Glutamatergic neuron (in vitro differentiated cells): ENCODE measurements at regions not wholly inside any gene's neighbourhood (a gene's known extent, or its start where the extent isn't known, plus 50 kb on each side); places are given as distances from the start of the nearest gene placed in this dataset.

Experiments used
- DNase-seq: peaks from one replicate; pipeline ENCODE4 v3.0.0; 2022
- H3K27ac Mint-ChIP-seq: one replicate; pipeline ENCODE4 v1.8.0; 2020; ENCODE audit warnings: mild to moderate bottlenecking, mixed read lengths, inconsistent platforms; ENCODE audit not compliant: unreplicated experiment
- H3K27me3 Mint-ChIP-seq: one replicate; pipeline ENCODE4 v1.8.0; 2020; ENCODE audit warnings: mild to moderate bottlenecking, moderate library complexity, mixed read lengths, inconsistent platforms; ENCODE audit not compliant: unreplicated experiment
- H3K36me3 Mint-ChIP-seq: one replicate; pipeline ENCODE4 v1.8.0; 2020; ENCODE audit warnings: mild to moderate bottlenecking, mixed read lengths, inconsistent platforms; ENCODE audit not compliant: unreplicated experiment
- H3K4me1 Mint-ChIP-seq: one replicate; pipeline ENCODE4 v1.8.0; 2020; ENCODE audit warnings: mild to moderate bottlenecking, low read depth, mixed read lengths, inconsistent platforms; ENCODE audit not compliant: unreplicated experiment
- H3K4me3 Mint-ChIP-seq: one replicate; pipeline ENCODE4 v1.8.0; 2020; ENCODE audit warnings: mild to moderate bottlenecking, mixed read lengths, inconsistent platforms; ENCODE audit not compliant: unreplicated experiment
- H3K9me3 Mint-ChIP-seq: one replicate; pipeline ENCODE4 v1.8.0; 2020; ENCODE audit warnings: mild to moderate bottlenecking, moderate library complexity, mixed read lengths, inconsistent platforms; ENCODE audit not compliant: unreplicated experiment
- CTCF ChIP-seq: fragments of 200-600 bp; sonication (generic); IDR thresholded peaks from one replicate; pipeline ENCODE4 v1.5.0; 2021; ENCODE audit not compliant: partially characterized antibody, unreplicated experiment

DNA sequence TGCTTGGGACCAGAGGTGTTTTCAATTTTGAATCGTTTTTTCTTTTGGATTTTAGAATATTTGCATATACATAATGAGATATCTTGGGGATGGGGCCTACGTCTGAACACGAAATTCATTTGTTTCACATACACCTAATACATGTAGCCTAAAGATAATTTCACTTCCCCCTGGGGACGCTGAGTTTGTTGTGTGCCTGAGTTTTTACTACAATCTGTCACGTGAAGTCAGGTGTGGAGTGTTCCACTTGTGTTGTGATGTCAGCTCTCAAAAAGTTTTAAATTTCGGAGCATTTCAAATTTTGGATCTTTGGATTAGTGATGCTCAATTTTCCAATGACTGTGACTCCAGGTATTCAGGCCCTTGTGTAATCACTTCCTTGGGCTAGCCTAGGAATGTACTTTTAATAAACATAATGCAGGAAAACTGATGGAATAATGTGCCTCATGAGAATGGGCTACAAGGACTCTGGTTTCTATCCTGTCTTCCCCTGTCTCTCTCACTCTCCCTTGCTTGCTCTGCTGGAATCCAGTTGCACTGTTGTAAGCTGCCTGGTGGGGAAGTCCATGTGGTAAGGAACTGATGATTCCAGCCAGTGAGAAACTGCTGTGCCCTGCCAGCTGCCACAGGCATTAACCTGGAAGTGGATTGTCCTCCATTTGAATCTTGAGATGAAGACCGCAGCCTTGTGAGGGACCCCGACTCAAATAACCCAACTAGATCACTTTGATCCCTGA is 403.8 kb downstream of the SHISA9 start:
- Mint-ChIP-seq H3K4me3 (no peak overlapping the region), H3K9me3 (no peaks in the 10 kb centered on the region), H3K36me3 (no peaks in the 10 kb centered on the region), H3K4me1 (no peaks in the 10 kb centered on the region), H3K27ac (no peak overlapping the region), H3K27me3 (no peaks in the 10 kb centered on the region)
- DNase-seq: no peak
- TF ChIP-seq CTCF: no peak

GRCh38 chr16:13306161-13306995 is 405.0 kb downstream of the SHISA9 start:
- no peak for TF ChIP-seq CTCF
- H3K36me3 Mint-ChIP-seq: no peaks in the 10 kb centered on the region
- H3K9me3 Mint-ChIP-seq: no peaks in the 10 kb centered on the region
- no peaks in the 10 kb centered on the region for H3K27me3 Mint-ChIP-seq
- DNase-seq: no peak
- H3K4me3 Mint-ChIP-seq: no peak overlapping the region
- no peaks in the 10 kb centered on the region for H3K4me1 Mint-ChIP-seq
- no peak overlapping the region for H3K27ac Mint-ChIP-seq

DNA sequence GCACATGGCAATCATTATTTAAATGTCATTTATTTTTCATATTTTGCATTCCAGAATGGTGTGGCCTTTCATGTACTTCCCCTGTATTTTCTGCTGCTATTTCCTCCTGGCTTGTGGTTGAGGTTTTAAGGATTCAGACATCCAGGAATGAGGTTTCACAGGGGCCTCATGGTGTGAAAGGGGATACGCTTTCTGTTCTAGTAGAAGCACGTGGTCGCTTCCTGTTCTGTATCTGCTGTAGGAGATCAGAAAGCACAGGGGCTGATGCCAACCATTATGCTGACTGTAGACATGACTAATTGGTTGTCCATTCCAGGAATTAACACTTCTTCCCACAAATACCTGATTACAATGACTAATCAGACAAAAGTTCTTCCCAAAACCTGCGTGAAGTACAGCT is 405.9 kb downstream of the SHISA9 start:
- no peak for TF ChIP-seq CTCF
- no peak for DNase-seq
- H3K27ac Mint-ChIP-seq: no peak overlapping the region
- no peak overlapping the region for H3K4me3 Mint-ChIP-seq
- H3K9me3 Mint-ChIP-seq: no peaks in the 10 kb centered on the region
- no peaks in the 10 kb centered on the region for H3K36me3 Mint-ChIP-seq
- no peaks in the 10 kb centered on the region for H3K27me3 Mint-ChIP-seq
- no peaks in the 10 kb centered on the region for H3K4me1 Mint-ChIP-seq

- no peak for DNase-seq
- H3K27ac Mint-ChIP-seq: no peak overlapping the region
- TF ChIP-seq CTCF: no peak
- H3K4me1 Mint-ChIP-seq: no peaks in the 10 kb centered on the region
- no peaks in the 10 kb centered on the region for H3K9me3 Mint-ChIP-seq
- no peak overlapping the region for H3K4me3 Mint-ChIP-seq
- H3K27me3 Mint-ChIP-seq: no peaks in the 10 kb centered on the region
- no peaks in the 10 kb centered on the region for H3K36me3 Mint-ChIP-seq
These were observed 406.5 kb downstream of the SHISA9 start for GRCh38 chr16:13307851-13308250.

DNA sequence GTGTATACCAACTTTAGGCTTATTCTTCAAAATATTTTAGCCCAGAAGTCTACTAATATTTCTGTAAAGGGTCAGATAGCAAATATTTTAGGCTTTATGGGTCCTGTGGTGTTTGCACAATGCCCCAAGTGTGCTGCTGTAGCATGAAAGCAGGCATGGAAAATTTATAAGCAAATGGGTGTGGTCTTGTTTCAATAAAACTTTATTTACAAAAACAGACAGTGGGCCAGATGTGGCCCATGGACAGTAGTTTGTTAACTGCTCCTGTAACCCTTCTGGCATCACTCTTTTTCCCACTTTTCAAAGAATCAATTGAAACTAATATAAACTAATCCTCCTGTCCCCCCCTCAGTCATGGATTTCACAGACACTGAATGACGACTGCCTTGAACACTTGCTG is 410.7 kb downstream of the SHISA9 start:
- no peak for TF ChIP-seq CTCF
- no peak for DNase-seq
- Mint-ChIP-seq H3K9me3 (no peaks in the 10 kb centered on the region), H3K27me3 (no peaks in the 10 kb centered on the region), H3K27ac (no peak overlapping the region), H3K4me3 (no peak overlapping the region), H3K4me1 (no peaks in the 10 kb centered on the region), H3K36me3 (no peaks in the 10 kb centered on the region)
